ENCODE measurements at regions not wholly inside any gene's neighbourhood (a gene's known extent, or its start where the extent isn't known, plus 50 kb on each side); places are given as distances from the start of the nearest gene placed in this dataset.

GRCh38 chr4:165580351-165580905 is 201.6 kb downstream of the CPE start:
- no peak overlapping the region for H3K4me3 ChIP-seq (ENCODE audit: low read length)
- peak; percentile 50 for DNase-seq (ENCODE audit: low read depth)
- TF ChIP-seq, protein P1, sequence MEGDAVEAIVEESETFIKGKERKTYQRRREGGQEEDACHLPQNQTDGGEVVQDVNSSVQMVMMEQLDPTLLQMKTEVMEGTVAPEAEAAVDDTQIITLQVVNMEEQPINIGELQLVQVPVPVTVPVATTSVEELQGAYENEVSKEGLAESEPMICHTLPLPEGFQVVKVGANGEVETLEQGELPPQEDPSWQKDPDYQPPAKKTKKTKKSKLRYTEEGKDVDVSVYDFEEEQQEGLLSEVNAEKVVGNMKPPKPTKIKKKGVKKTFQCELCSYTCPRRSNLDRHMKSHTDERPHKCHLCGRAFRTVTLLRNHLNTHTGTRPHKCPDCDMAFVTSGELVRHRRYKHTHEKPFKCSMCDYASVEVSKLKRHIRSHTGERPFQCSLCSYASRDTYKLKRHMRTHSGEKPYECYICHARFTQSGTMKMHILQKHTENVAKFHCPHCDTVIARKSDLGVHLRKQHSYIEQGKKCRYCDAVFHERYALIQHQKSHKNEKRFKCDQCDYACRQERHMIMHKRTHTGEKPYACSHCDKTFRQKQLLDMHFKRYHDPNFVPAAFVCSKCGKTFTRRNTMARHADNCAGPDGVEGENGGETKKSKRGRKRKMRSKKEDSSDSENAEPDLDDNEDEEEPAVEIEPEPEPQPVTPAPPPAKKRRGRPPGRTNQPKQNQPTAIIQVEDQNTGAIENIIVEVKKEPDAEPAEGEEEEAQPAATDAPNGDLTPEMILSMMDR (conservative IDR thresholded peaks at IDR 0.05; ENCODE audit: low read length): no peak

DNA sequence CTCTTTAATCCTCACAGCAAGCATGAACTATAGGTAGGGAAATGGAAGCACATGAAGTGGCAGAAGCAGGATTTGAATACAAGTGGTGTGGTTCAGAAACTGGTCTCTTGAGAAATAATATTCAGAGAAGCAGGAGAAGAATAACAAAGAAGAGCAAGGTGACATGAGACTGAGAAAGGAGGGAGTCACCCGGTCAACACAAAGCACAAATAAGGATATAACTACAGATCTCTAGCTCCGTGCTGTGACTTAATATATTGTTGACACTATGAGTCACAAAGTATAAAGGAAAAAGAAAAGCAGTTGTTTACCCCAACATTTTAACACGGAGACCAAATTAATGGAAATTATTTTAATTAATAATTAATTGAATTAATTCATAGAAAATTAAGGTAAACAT is 204.5 kb downstream of the CPE start:
- TF ChIP-seq, protein P1 (conservative IDR thresholded peaks at IDR 0.05; ENCODE audit: low read length): no peak
- H3K4me3 ChIP-seq (ENCODE audit: low read length): no peak overlapping the region
- no peak for DNase-seq (ENCODE audit: low read depth)

DNA sequence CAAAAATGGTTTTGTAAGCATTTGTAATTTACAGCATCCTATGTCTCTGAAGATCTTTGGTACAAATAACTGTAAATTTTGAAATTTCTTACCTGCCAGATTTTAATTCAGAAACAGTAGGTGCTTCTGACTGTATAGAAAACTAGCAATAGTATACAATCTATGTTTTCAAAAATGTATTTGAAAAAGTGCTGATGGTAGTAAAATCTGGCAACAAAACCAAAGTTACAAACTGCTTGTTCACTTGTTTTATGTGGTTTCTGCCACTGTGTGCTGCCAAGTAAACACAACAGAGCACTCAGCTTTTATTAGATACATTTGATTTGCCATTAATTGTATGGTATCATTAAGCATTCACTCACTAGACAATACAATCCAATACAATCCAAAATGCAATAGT is 206.1 kb downstream of the CPE start:
- DNase-seq (ENCODE audit: low read depth): no peak
- TF ChIP-seq, protein P1 (conservative IDR thresholded peaks at IDR 0.05; ENCODE audit: low read length): no peak
- no peak overlapping the region for H3K4me3 ChIP-seq (ENCODE audit: low read length)

GRCh38 chr4:165588534-165589315 is 209.9 kb downstream of the CPE start:
- H3K4me3 ChIP-seq (ENCODE audit: low read length): no peak overlapping the region

GRCh38 chr4:165592386-165592785 is 213.6 kb downstream of the CPE start:
- TF ChIP-seq, protein P1 (conservative IDR thresholded peaks at IDR 0.05; ENCODE audit: low read length): no peak
- no peak overlapping the region for H3K4me3 ChIP-seq (ENCODE audit: low read length)
- DNase-seq (ENCODE audit: low read depth): peak; percentile 22

More at GRCh38 chr4:165588534-165589315, 209.9 kb downstream of the CPE start:
- DNase-seq (ENCODE audit: low read depth): no peak
- TF ChIP-seq, protein P1 (conservative IDR thresholded peaks at IDR 0.05; ENCODE audit: low read length): no peak

DNA sequence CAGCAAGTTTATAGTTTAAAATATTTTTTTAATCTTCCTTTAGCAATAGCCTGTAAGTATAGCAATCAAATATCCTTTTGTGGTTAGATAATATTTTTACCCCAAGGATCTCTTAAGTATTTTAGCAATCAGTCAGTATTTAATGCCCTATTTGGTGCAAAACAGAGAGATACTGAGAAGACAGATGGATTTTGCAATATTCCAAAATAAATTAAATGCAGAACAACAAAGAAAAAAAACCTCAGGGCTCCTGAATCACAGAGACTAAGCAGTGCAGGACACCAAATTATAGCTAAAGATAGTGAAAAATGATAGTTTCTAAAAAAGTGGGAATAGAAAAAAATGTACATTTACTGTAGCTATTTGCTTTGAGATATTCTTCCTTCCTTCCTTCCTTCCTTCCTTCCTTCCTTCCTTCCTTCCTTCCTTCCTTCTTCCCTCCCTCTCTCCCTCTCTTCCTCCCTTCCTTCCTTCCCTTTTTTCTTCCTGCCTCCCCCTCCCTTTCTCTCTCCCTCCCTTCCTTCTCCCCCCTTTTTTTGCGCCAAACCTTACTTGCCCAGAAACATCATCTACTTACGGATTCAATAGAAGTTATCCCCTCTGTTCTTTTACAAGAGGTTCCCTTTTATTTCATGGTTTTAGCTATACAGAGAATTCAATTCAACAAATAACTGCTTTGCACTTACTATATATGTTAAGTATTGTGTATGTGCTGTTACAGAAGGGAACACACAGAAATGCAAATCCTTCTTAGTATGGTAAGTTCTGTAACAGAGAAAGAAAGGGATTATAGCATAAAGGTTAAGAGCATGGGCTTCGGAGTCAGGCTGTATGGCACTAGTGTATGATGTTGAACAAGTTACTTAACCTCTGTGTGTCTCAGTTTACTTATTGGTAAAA is 219.0 kb downstream of the CPE start:
- DNase-seq (ENCODE audit: low read depth): no peak
- TF ChIP-seq, protein P1 (conservative IDR thresholded peaks at IDR 0.05; ENCODE audit: low read length): no peak
- no peak overlapping the region for H3K4me3 ChIP-seq (ENCODE audit: low read length)
